ENCODE measurements at regions not wholly inside any gene's neighbourhood (a gene's known extent, or its start where the extent isn't known, plus 50 kb on each side); places are given as distances from the start of the nearest gene placed in this dataset.

DNA sequence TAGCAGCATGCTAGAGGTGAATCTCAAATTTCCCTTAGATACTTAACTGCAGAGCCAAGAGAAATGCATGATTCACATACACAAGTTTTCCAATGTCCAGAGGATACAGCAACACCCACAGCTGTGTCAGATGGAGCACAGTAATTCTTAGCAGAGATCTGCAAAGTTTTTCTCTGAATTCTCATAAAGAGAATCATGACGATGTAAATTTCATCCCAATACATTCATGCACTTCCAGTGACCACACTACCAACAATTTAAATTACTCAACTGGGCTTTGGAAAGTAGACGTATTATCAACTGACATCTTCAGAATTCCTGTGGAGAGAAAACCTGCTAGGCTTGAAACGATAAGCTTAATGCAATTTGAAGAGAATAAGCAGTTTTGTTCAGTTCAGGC, 378.8 kb upstream of the TLE4 start:
- TF ChIP-seq, protein P1, sequence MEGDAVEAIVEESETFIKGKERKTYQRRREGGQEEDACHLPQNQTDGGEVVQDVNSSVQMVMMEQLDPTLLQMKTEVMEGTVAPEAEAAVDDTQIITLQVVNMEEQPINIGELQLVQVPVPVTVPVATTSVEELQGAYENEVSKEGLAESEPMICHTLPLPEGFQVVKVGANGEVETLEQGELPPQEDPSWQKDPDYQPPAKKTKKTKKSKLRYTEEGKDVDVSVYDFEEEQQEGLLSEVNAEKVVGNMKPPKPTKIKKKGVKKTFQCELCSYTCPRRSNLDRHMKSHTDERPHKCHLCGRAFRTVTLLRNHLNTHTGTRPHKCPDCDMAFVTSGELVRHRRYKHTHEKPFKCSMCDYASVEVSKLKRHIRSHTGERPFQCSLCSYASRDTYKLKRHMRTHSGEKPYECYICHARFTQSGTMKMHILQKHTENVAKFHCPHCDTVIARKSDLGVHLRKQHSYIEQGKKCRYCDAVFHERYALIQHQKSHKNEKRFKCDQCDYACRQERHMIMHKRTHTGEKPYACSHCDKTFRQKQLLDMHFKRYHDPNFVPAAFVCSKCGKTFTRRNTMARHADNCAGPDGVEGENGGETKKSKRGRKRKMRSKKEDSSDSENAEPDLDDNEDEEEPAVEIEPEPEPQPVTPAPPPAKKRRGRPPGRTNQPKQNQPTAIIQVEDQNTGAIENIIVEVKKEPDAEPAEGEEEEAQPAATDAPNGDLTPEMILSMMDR (IDR thresholded peaks at IDR 0.05; ENCODE audit: low read length): no peak
- no peak for TF ChIP-seq EZH2 (optimal IDR thresholded peaks at IDR 0.05; ENCODE audit: low read depth, low read length)
